IPS-20b (cell line): ENCODE measurements at regions not wholly inside any gene's neighbourhood (a gene's known extent, or its start where the extent isn't known, plus 50 kb on each side); places are given as distances from the start of the nearest gene placed in this dataset.

Source experiments
- H3K27ac ChIP-seq: one replicate; pipeline ENCODE4 v1.5.1; 2013; ENCODE audit warnings: low read length
- H3K27me3 ChIP-seq: 2 replicates; pipeline ENCODE4 v1.6.1; 2013; ENCODE audit warnings: mild to moderate bottlenecking, low read length, inconsistent platforms; ENCODE audit not compliant: insufficient read depth
- H3K36me3 ChIP-seq: 2 replicates; pipeline ENCODE4 v1.6.1; 2013; ENCODE audit warnings: low read depth, mild to moderate bottlenecking, inconsistent platforms, low read length, moderate library complexity; ENCODE audit not compliant: insufficient read depth
- H3K4me1 ChIP-seq: 2 replicates; pipeline ENCODE4 v1.6.1; 2013; ENCODE audit warnings: mild to moderate bottlenecking, control low read depth, inconsistent platforms, low read length, moderate library complexity; ENCODE audit not compliant: insufficient read depth
- H3K4me3 ChIP-seq: 2 replicates; pipeline ENCODE4 v1.5.1; 2013; ENCODE audit warnings: mild to moderate bottlenecking, low read length, inconsistent platforms
- H3K9ac ChIP-seq: 2 replicates; pipeline ENCODE4 v1.6.1; 2013; ENCODE audit warnings: low read depth, mild to moderate bottlenecking, inconsistent platforms, low read length, moderate library complexity
- H3K9me3 ChIP-seq: 2 replicates; pipeline ENCODE4 v1.6.1; 2013; ENCODE audit warnings: mild to moderate bottlenecking, low read depth, low read length, inconsistent platforms; ENCODE audit not compliant: insufficient read depth

GRCh38 chr3:194828926-194829325 lies 143.2 kb downstream of the FAM43A start:
- Histone ChIP-seq H3K9ac (no peak overlapping the region), H3K9me3 (no peaks in the 10 kb centered on the region), H3K36me3 (no peaks in the 10 kb centered on the region), H3K4me1 (no peaks in the 10 kb centered on the region), H3K4me3 (no peak overlapping the region), H3K27ac (no peak overlapping the region), H3K27me3 (no peaks in the 10 kb centered on the region)

- Histone ChIP-seq H3K36me3 (no peaks in the 10 kb centered on the region), H3K27ac (no peak overlapping the region), H3K9me3 (no peaks in the 10 kb centered on the region)
Measured at GRCh38 chr3:194830401-194830800, 144.7 kb downstream of the FAM43A start.

GRCh38 chr3:194830978-194831377 lies 145.3 kb downstream of the FAM43A start:
- Histone ChIP-seq H3K27me3 (no peaks in the 10 kb centered on the region), H3K9ac (no peak overlapping the region), H3K4me3 (no peak overlapping the region), H3K4me1 (peaks cover 2% of the 10 kb centered on the region; the same call in 1 of the 2 replicates), H3K9me3 (no peaks in the 10 kb centered on the region), H3K27ac (no peak overlapping the region), H3K36me3 (no peaks in the 10 kb centered on the region)

More at GRCh38 chr3:194830401-194830800, 144.7 kb downstream of the FAM43A start:
- H3K9ac ChIP-seq = no peak overlapping the region
- no peaks in the 10 kb centered on the region for H3K4me1 ChIP-seq
- H3K4me3 ChIP-seq = no peak overlapping the region
- H3K27me3 ChIP-seq = no peaks in the 10 kb centered on the region

- H3K36me3 ChIP-seq = no peaks in the 10 kb centered on the region
- no peaks in the 10 kb centered on the region for H3K9me3 ChIP-seq
- no peaks in the 10 kb centered on the region for H3K27me3 ChIP-seq
- H3K27ac ChIP-seq = no peak overlapping the region
- no peak overlapping the region for H3K9ac ChIP-seq
- peaks cover 6% of the 10 kb centered on the region; the same call in 1 of the 2 replicates for H3K4me1 ChIP-seq
- H3K4me3 ChIP-seq = no peak overlapping the region
Measured at GRCh38 chr3:194832346-194833104, 146.8 kb downstream of the FAM43A start.

DNA sequence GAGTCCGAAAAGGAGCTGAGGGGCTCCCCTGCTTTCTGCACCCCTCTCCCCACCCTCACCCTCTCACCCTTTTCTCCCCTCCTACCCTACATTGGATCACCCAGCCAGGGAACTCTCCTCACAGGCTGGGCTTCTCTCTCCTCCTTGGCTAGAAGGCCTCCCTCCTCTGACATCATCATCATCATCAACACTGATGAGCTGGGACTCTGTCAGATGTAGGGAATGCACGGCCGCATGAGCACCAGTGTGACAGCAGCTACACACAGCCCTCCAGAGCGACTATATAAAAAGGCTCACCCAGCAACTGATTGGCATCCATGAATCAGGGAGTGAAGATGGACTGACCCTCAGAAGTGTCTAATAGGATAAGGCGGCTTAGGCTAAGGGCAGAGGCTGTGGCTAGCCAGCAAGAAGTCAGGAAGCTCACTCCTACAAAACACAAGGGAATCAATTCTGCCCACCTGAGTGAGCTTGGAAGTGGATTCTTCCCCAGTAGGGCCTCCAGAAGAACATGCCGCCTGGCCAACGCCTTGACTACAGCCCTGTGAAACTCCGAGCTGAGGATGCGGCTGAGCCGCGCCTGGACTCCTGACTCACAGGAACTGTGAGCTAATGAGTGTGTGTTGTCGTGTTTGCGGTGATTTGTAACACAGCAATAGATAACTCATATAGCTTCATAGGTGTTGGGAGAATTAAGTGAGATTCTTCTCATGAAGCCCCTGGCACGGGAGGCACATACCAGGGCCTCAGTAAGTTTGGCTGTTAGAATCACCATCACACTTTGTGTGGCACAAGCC lies 147.6 kb downstream of the FAM43A start:
- Histone ChIP-seq H3K27me3 (no peaks in the 10 kb centered on the region), H3K27ac (no peak overlapping the region), H3K4me3 (no peak overlapping the region), H3K36me3 (no peaks in the 10 kb centered on the region), H3K9ac (no peak overlapping the region), H3K9me3 (no peaks in the 10 kb centered on the region), H3K4me1 (peaks cover 6% of the 10 kb centered on the region; the same call in 1 of the 2 replicates)

GRCh38 chr3:194836661-194837060 lies 151.0 kb downstream of the FAM43A start:
- Histone ChIP-seq H3K9me3 (no peaks in the 10 kb centered on the region), H3K27ac (no peak overlapping the region), H3K9ac (no peak overlapping the region), H3K27me3 (no peaks in the 10 kb centered on the region), H3K4me1 (peaks cover 6% of the 10 kb centered on the region; the same call in 1 of the 2 replicates), H3K4me3 (no peak overlapping the region), H3K36me3 (no peaks in the 10 kb centered on the region)

- Histone ChIP-seq H3K4me3 (no peak overlapping the region), H3K27ac (no peak overlapping the region), H3K9me3 (no peaks in the 10 kb centered on the region), H3K4me1 (peaks cover 6% of the 10 kb centered on the region; the same call in 1 of the 2 replicates), H3K27me3 (no peaks in the 10 kb centered on the region), H3K9ac (no peak overlapping the region), H3K36me3 (no peaks in the 10 kb centered on the region)
Measured at GRCh38 chr3:194837457-194838127, 151.9 kb downstream of the FAM43A start.

DNA sequence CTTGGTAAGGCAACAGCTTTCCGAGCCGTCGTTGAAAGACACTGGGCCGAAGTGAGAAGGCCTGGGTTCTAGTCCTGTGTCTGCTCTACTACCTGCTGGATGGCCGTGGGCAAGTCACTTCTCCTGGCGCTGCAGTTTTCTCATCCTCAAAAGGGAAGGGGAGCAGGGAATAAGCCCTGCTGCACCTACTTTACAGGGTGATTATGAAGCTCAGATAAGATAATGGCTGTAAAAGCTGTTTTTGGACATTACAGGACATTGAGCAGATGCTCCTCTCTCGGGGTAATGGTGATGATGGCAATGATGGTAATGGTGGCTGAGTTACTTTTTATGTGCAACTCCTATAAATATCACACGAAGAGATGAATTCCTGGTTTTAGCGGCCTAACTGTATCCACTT lies 152.6 kb downstream of the FAM43A start:
- Histone ChIP-seq H3K27ac (no peak overlapping the region), H3K4me3 (no peak overlapping the region), H3K4me1 (peaks cover 6% of the 10 kb centered on the region; the same call in 1 of the 2 replicates), H3K27me3 (no peaks in the 10 kb centered on the region), H3K9ac (no peak overlapping the region), H3K9me3 (no peaks in the 10 kb centered on the region), H3K36me3 (no peaks in the 10 kb centered on the region)

DNA sequence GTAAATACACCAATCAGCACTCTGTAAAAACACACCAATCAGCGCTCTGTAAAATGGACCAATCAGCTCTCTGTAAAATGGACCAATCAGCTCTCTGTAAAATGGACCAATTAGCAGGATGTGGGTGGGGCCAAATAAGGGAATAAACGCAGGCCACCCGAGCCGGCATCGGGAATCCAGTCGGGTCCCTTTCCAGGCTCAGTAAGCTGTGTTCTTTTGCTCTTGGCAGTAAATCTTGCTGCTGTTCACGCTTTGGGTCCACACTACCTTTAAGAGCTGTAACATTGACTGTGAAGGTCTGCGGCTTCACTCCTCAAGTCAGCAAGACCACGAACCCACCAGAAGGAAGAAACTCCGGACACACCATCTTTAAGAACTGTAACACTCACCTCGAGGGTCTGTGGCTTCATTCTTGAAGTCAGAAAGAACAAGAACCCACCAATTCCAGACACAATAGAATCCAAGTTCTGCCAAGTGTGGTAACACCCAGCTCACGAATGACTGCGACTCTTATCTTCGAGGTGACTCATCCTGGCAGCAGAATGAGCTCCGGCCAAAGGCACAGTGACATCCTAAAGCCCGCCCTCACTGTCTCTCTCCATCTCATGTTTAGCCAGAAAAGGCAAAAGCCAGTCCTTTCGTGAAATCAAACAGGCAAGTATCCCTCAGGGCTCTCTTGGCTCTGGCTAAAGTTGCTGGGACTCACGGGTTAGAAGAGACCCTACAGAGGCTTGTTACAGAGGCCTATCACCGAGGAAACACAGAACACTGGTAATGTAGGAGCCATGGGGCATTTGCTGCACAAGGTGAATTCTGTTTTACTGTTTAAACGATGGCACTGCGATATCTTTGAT lies 155.2 kb downstream of the FAM43A start:
- H3K4me3 ChIP-seq = no peak overlapping the region
- H3K27me3 ChIP-seq = no peaks in the 10 kb centered on the region
- no peaks in the 10 kb centered on the region for H3K36me3 ChIP-seq
- peaks cover 4% of the 10 kb centered on the region; the same call in 1 of the 2 replicates for H3K4me1 ChIP-seq
- no peak overlapping the region for H3K27ac ChIP-seq
- no peaks in the 10 kb centered on the region for H3K9me3 ChIP-seq
- no peak overlapping the region for H3K9ac ChIP-seq

GRCh38 chr3:194841515-194841841 lies 155.8 kb downstream of the FAM43A start:
- H3K36me3 ChIP-seq = no peaks in the 10 kb centered on the region
- H3K4me1 ChIP-seq = no peaks in the 10 kb centered on the region
- H3K4me3 ChIP-seq = no peak overlapping the region
- no peak overlapping the region for H3K27ac ChIP-seq
- no peaks in the 10 kb centered on the region for H3K27me3 ChIP-seq
- no peaks in the 10 kb centered on the region for H3K9me3 ChIP-seq
- no peak overlapping the region for H3K9ac ChIP-seq

DNA sequence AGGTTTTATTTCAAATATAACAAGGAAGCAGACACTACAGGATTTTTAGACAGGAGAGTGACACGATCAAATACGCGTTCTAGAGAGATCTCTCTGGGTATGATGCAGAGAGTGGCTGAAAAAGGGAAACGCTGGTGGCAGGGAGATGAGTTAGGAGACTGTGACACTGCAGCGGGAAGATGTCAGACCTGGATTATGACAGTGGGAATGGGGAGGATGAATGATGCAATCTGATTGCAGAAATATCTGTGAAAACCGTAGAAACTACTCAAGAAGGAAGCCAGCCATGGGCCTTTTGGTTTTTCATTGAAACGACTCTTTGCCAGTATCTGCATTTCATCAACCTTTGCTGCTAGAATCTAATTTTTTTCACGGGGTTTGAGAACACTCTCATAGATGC lies 157.9 kb downstream of the FAM43A start:
- Histone ChIP-seq H3K9me3 (no peaks in the 10 kb centered on the region), H3K36me3 (no peaks in the 10 kb centered on the region), H3K4me3 (no peak overlapping the region), H3K27ac (no peak overlapping the region), H3K4me1 (no peaks in the 10 kb centered on the region), H3K9ac (no peak overlapping the region), H3K27me3 (no peaks in the 10 kb centered on the region)
